ENCODE measurements at regions not wholly inside any gene's neighbourhood (a gene's known extent, or its start where the extent isn't known, plus 50 kb on each side); places are given as distances from the start of the nearest gene placed in this dataset.
"Not testable (repeated sequence)": the region's sequence is repeated elsewhere in the genome, so short reads cannot be mapped to it uniquely, and the experiment has no call there.

- H3K9ac ChIP-seq, result no peak overlapping the region
- H2AFZ ChIP-seq (ENCODE audit: low read depth), result no peak overlapping the region
- no peaks in the 10 kb centered on the region for H3K36me3 ChIP-seq (ENCODE audit: insufficient read depth)
- H3K4me1 ChIP-seq (ENCODE audit: low read depth, poor library complexity, severe bottlenecking), result no peaks in the 10 kb centered on the region
- no peak overlapping the region for H3K4me3 ChIP-seq (IDR thresholded peaks at IDR 0.05; ENCODE audit: insufficient read depth, low read depth, low read length)
- H3K79me2 ChIP-seq (ENCODE audit: insufficient read depth, low read depth), result no peaks in the 10 kb centered on the region
- no peak for TF ChIP-seq CTCF (conservative IDR thresholded peaks at IDR 0.05; ENCODE audit: low read depth, low read length)
- H3K27me3 ChIP-seq (ENCODE audit: insufficient read depth, low read depth), result no peaks in the 10 kb centered on the region
- H3K27ac ChIP-seq, result no peak overlapping the region
- H3K4me2 ChIP-seq, result no peak overlapping the region
- H4K20me1 ChIP-seq (ENCODE audit: insufficient read depth), result no peaks in the 10 kb centered on the region
Measured at GRCh38 chrX:89021964-89022363, 274.9 kb downstream of the CPXCR1 start.

DNA sequence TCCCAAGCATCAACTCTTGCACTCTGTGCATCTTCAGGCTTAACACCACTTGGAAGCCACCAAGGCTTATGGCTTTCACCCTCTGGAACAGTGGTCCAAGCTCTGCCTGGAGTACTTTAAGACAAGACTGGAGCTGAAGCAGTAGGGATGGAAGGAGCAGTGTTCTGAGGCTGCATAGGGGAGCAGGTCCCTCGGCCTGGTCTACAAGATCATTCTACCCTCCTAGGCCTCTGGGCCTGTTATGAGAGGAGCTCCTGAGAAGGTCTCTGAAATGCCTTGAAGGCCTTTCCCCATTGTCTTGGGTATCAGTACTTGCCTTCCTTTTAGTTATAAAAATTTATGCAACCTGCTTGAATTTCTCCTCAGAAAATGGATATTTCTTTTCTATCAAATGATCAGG lies 286.7 kb downstream of the CPXCR1 start:
- Histone ChIP-seq H3K27me3 (ENCODE audit: insufficient read depth, low read depth) (no peaks in the 10 kb centered on the region), H3K27ac (no peak overlapping the region), H3K4me1 (ENCODE audit: low read depth, poor library complexity, severe bottlenecking) (no peaks in the 10 kb centered on the region), H3K4me2 (no peak overlapping the region), H3K36me3 (ENCODE audit: insufficient read depth) (no peaks in the 10 kb centered on the region), H3K79me2 (ENCODE audit: insufficient read depth, low read depth) (no peaks in the 10 kb centered on the region), H3K4me3 (IDR thresholded peaks at IDR 0.05; ENCODE audit: insufficient read depth, low read depth, low read length) (no peak overlapping the region), H4K20me1 (ENCODE audit: insufficient read depth) (no peaks in the 10 kb centered on the region), H3K9ac (no peak overlapping the region), H2AFZ (ENCODE audit: low read depth) (no peak overlapping the region)
- no peak for TF ChIP-seq CTCF (conservative IDR thresholded peaks at IDR 0.05; ENCODE audit: low read depth, low read length)

- H3K4me2 ChIP-seq, result no peak overlapping the region
- no peak for TF ChIP-seq CTCF (conservative IDR thresholded peaks at IDR 0.05; ENCODE audit: low read depth, low read length)
Measured at GRCh38 chrX:89034679-89035078, 287.7 kb downstream of the CPXCR1 start.

GRCh38 chrX:89053223-89053622 lies 306.2 kb downstream of the CPXCR1 start:
- H3K4me2 ChIP-seq, result no peak overlapping the region
- no peaks in the 10 kb centered on the region for H3K79me2 ChIP-seq (ENCODE audit: insufficient read depth, low read depth)
- TF ChIP-seq CTCF (conservative IDR thresholded peaks at IDR 0.05; ENCODE audit: low read depth, low read length), result no peak
- H3K27ac ChIP-seq, result no peak overlapping the region
- no peaks in the 10 kb centered on the region for H4K20me1 ChIP-seq (ENCODE audit: insufficient read depth)
- no peaks in the 10 kb centered on the region for H3K4me1 ChIP-seq (ENCODE audit: low read depth, poor library complexity, severe bottlenecking)
- no peaks in the 10 kb centered on the region for H3K36me3 ChIP-seq (ENCODE audit: insufficient read depth)
- no peak overlapping the region for H2AFZ ChIP-seq (ENCODE audit: low read depth)
- H3K4me3 ChIP-seq (IDR thresholded peaks at IDR 0.05; ENCODE audit: insufficient read depth, low read depth, low read length), result no peak overlapping the region
- H3K27me3 ChIP-seq (ENCODE audit: insufficient read depth, low read depth), result no peaks in the 10 kb centered on the region
- H3K9ac ChIP-seq, result no peak overlapping the region

More at GRCh38 chrX:89034679-89035078, 287.7 kb downstream of the CPXCR1 start:
- H4K20me1 ChIP-seq (ENCODE audit: insufficient read depth), result no peaks in the 10 kb centered on the region
- H3K9ac ChIP-seq, result no peak overlapping the region
- no peak overlapping the region for H3K4me3 ChIP-seq (IDR thresholded peaks at IDR 0.05; ENCODE audit: insufficient read depth, low read depth, low read length)
- H3K27me3 ChIP-seq (ENCODE audit: insufficient read depth, low read depth), result no peaks in the 10 kb centered on the region
- no peaks in the 10 kb centered on the region for H3K79me2 ChIP-seq (ENCODE audit: insufficient read depth, low read depth)
- H2AFZ ChIP-seq (ENCODE audit: low read depth), result no peak overlapping the region
- no peaks in the 10 kb centered on the region for H3K4me1 ChIP-seq (ENCODE audit: low read depth, poor library complexity, severe bottlenecking)
- no peak overlapping the region for H3K27ac ChIP-seq
- H3K36me3 ChIP-seq (ENCODE audit: insufficient read depth), result no peaks in the 10 kb centered on the region

- not testable (repeated sequence) for H2AFZ ChIP-seq (ENCODE audit: low read depth); H3K4me2 ChIP-seq; H3K4me3 ChIP-seq (IDR thresholded peaks at IDR 0.05; ENCODE audit: insufficient read depth, low read depth, low read length); H3K79me2 ChIP-seq (ENCODE audit: insufficient read depth, low read depth); H3K9ac ChIP-seq; H3K4me1 ChIP-seq (ENCODE audit: low read depth, poor library complexity, severe bottlenecking); H3K27me3 ChIP-seq (ENCODE audit: insufficient read depth, low read depth); H3K36me3 ChIP-seq (ENCODE audit: insufficient read depth); H3K27ac ChIP-seq; H4K20me1 ChIP-seq (ENCODE audit: insufficient read depth)
Measured at GRCh38 chrX:89099587-89099986, 352.6 kb downstream of the CPXCR1 start.

Measured in KMS-11 (cell line).